OCI-LY3 (cell line): ENCODE measurements at regions not wholly inside any gene's neighbourhood (a gene's known extent, or its start where the extent isn't known, plus 50 kb on each side); places are given as distances from the start of the nearest gene placed in this dataset.

Source experiments
- H2AFZ ChIP-seq: fragments of 200-600, 300-600 bp; shearing (Covaris generic); 2 replicates; pipeline ENCODE4 v1.6.0; 2014; ENCODE audit warnings: antibody characterized with exemption, low read depth, low read length
- H3K27ac ChIP-seq: fragments of 200-600, 300-600 bp; sonication (generic); 2 replicates; pipeline ENCODE4 v1.5.1; 2014; ENCODE audit warnings: mild to moderate bottlenecking, low read length, moderate library complexity, mixed read lengths
- H3K27me3 ChIP-seq: fragments of 200-600, 300-600 bp; sonication (generic); 2 replicates; pipeline ENCODE4 v1.6.1; 2014; ENCODE audit warnings: low read depth, low read length, mixed read lengths
- H3K36me3 ChIP-seq: fragments of 200-600, 300-600 bp; sonication (generic); replicated peaks from 2 replicates; pipeline ENCODE3; 2014; ENCODE audit warnings: low read depth, low read length, mixed read lengths
- H3K4me1 ChIP-seq: fragments of 300-600, 200-600 bp; sonication (generic); 2 replicates; pipeline ENCODE4 v1.6.1; 2014; ENCODE audit warnings: low read length, mixed read lengths
- H3K4me2 ChIP-seq: fragments of 200-600, 300-600 bp; sonication (generic); 2 replicates; pipeline ENCODE4 v1.6.1; 2014; ENCODE audit warnings: low read length, mixed read lengths
- H3K4me3 ChIP-seq: fragments of 300-600, 200-600 bp; sonication (generic); 2 replicates; pipeline ENCODE4 v1.5.1; 2014; ENCODE audit warnings: antibody characterized with exemption, mild to moderate bottlenecking, low read length, moderate library complexity
- H3K79me2 ChIP-seq: fragments of 300-600, 200-600 bp; shearing (Covaris generic); 2 replicates; pipeline ENCODE4 v1.6.1; 2014; ENCODE audit warnings: mild to moderate bottlenecking, low read length, mixed read lengths
- H3K9ac ChIP-seq: fragments of 300-600, 200-600 bp; shearing (Covaris generic); 2 replicates; pipeline ENCODE4 v1.6.0; 2014; ENCODE audit warnings: mild to moderate bottlenecking, low read length, moderate library complexity
- H3K9me3 ChIP-seq: fragments of 200-600, 300-600 bp; shearing (Covaris generic); 2 replicates; pipeline ENCODE4 v1.6.1; 2014; ENCODE audit warnings: low read length, mixed read lengths; ENCODE audit not compliant: insufficient read depth
- H4K20me1 ChIP-seq: fragments of 200-600, 300-600 bp; sonication (generic); 2 replicates; pipeline ENCODE4 v1.6.1; 2016; ENCODE audit warnings: low read length, mixed read lengths; ENCODE audit not compliant: insufficient read depth
- CTCF ChIP-seq: fragments of 200-600, 300-600 bp; sonication (generic); IDR thresholded peaks from 2 replicates; pipeline ENCODE4 v1.5.1; 2014; ENCODE audit warnings: antibody characterized with exemption, low read length, low read depth
- EZH2phosphoT487 ChIP-seq: fragments of 200-600 bp; shearing (Covaris generic); IDR thresholded peaks from 2 replicates; pipeline ENCODE4 v1.6.1; 2018; ENCODE audit warnings: antibody characterized with exemption, mixed run types, low read depth

- Histone ChIP-seq H3K4me3 (no peak overlapping the region), H3K4me1 (peaks cover 13% of the 10 kb centered on the region), H2AFZ (no peak overlapping the region), H3K9ac (no peak overlapping the region), H3K27me3 (peaks cover 11% of the 10 kb centered on the region), H3K79me2 (no peaks in the 10 kb centered on the region), H4K20me1 (no peaks in the 10 kb centered on the region), H3K9me3 (no peaks in the 10 kb centered on the region), H3K27ac (no peak overlapping the region), H3K4me2 (no peak overlapping the region), H3K36me3 (no peaks in the 10 kb centered on the region)
- TF ChIP-seq CTCF (no peak), EZH2phosphoT487 (no peak)
Observed at GRCh38 chr6:14546036-14546435, 428.5 kb downstream of the CD83 start.

GRCh38 chr6:14547284-14547998 is 429.9 kb downstream of the CD83 start:
- no peak overlapping the region for H3K4me2 ChIP-seq
- no peak overlapping the region for H3K4me3 ChIP-seq
- no peaks in the 10 kb centered on the region for H3K9me3 ChIP-seq
- TF ChIP-seq CTCF = no peak
- TF ChIP-seq EZH2phosphoT487 = no peak
- no peaks in the 10 kb centered on the region for H4K20me1 ChIP-seq
- H3K27me3 ChIP-seq = peaks cover 11% of the 10 kb centered on the region
- no peak overlapping the region for H3K9ac ChIP-seq
- H2AFZ ChIP-seq = no peak overlapping the region
- no peaks in the 10 kb centered on the region for H3K36me3 ChIP-seq
- H3K27ac ChIP-seq = no peak overlapping the region
- H3K79me2 ChIP-seq = no peaks in the 10 kb centered on the region
- peaks cover 6% of the 10 kb centered on the region for H3K4me1 ChIP-seq

GRCh38 chr6:14549304-14549770 is 431.8 kb downstream of the CD83 start:
- Histone ChIP-seq H3K4me3 (no peak overlapping the region), H4K20me1 (no peaks in the 10 kb centered on the region), H3K9me3 (no peaks in the 10 kb centered on the region), H3K27me3 (peaks cover 11% of the 10 kb centered on the region; the same call in 1 of the 2 replicates), H3K4me2 (no peak overlapping the region), H3K9ac (no peak overlapping the region), H3K4me1 (no peaks in the 10 kb centered on the region), H3K27ac (no peak overlapping the region), H3K36me3 (no peaks in the 10 kb centered on the region), H2AFZ (no peak overlapping the region), H3K79me2 (no peaks in the 10 kb centered on the region)
- TF ChIP-seq EZH2phosphoT487 (no peak), CTCF (no peak)

- TF ChIP-seq CTCF (no peak), EZH2phosphoT487 (no peak)
- Histone ChIP-seq H2AFZ (no peak overlapping the region), H3K4me3 (no peak overlapping the region), H3K9ac (no peak overlapping the region), H4K20me1 (no peaks in the 10 kb centered on the region), H3K4me1 (no peaks in the 10 kb centered on the region), H3K36me3 (no peaks in the 10 kb centered on the region), H3K79me2 (no peaks in the 10 kb centered on the region), H3K27ac (no peak overlapping the region), H3K9me3 (no peaks in the 10 kb centered on the region), H3K4me2 (no peak overlapping the region), H3K27me3 (peaks cover 11% of the 10 kb centered on the region; the same call in 1 of the 2 replicates)
Observed at GRCh38 chr6:14549871-14550270, 432.3 kb downstream of the CD83 start.
